GM23248 (cell line): ENCODE measurements at regions not wholly inside any gene's neighbourhood (a gene's known extent, or its start where the extent isn't known, plus 50 kb on each side); places are given as distances from the start of the nearest gene placed in this dataset.

Experiments used
- DNase-seq: peaks from one replicate; pipeline ENCODE4 v3.0.0-alpha.2; 2015
- H2AFZ ChIP-seq: fragments of 200-600 bp; sonication (generic); 2 replicates; pipeline ENCODE4 v1.6.1; 2016; ENCODE audit warnings: antibody characterized with exemption
- H3F3A ChIP-seq: fragments of 200-600 bp; sonication (generic); 2 replicates; pipeline ENCODE4 v1.6.1; 2016; ENCODE audit warnings: mild to moderate bottlenecking, antibody characterized with exemption, mixed run types; ENCODE audit not compliant: insufficient read depth
- H3K27ac ChIP-seq: fragments of 200-600 bp; sonication (generic); 2 replicates; pipeline ENCODE4 v1.5.1; 2016; ENCODE audit warnings: mild to moderate bottlenecking
- H3K27me3 ChIP-seq: fragments of 200-600 bp; sonication (generic); replicated peaks from 2 replicates; pipeline ENCODE4 v1.6.1; 2016; ENCODE audit warnings: mild to moderate bottlenecking; ENCODE audit not compliant: insufficient read depth
- H3K36me3 ChIP-seq: fragments of 200-600 bp; sonication (generic); 2 replicates; pipeline ENCODE4 v1.6.1; 2016; ENCODE audit warnings: low read depth, mild to moderate bottlenecking
- H3K4me1 ChIP-seq: fragments of 200-600 bp; sonication (generic); 2 replicates; pipeline ENCODE4 v1.6.1; 2016; ENCODE audit warnings: mild to moderate bottlenecking; ENCODE audit not compliant: insufficient read depth
- H3K4me2 ChIP-seq: fragments of 200-600 bp; sonication (generic); one replicate; pipeline ENCODE4 v1.6.1; 2016; ENCODE audit warnings: mild to moderate bottlenecking; ENCODE audit not compliant: unreplicated experiment
- H3K4me3 ChIP-seq: fragments of 200-600 bp; sonication (generic); 2 replicates; pipeline ENCODE4 v1.5.1; 2016; ENCODE audit warnings: mild to moderate bottlenecking
- H3K79me2 ChIP-seq: fragments of 200-600 bp; sonication (generic); 2 replicates; pipeline ENCODE4 v1.6.1; 2016; ENCODE audit warnings: mild to moderate bottlenecking; ENCODE audit not compliant: insufficient read depth
- H3K9ac ChIP-seq: fragments of 200-600 bp; sonication (generic); 2 replicates; pipeline ENCODE4 v1.6.1; 2016; ENCODE audit warnings: mild to moderate bottlenecking
- H3K9me2 ChIP-seq: fragments of 200-600 bp; sonication (generic); 2 replicates; pipeline ENCODE4 v1.6.1; 2016; ENCODE audit warnings: mixed run types, mild to moderate bottlenecking, moderate library complexity; ENCODE audit not compliant: insufficient read depth
- H3K9me3 ChIP-seq: fragments of 200-600 bp; sonication (generic); one replicate; pipeline ENCODE4 v1.6.1; 2017; ENCODE audit warnings: low read depth
- H4K20me1 ChIP-seq: fragments of 200-600 bp; sonication (generic); 2 replicates; pipeline ENCODE4 v1.6.0; 2016; ENCODE audit not compliant: insufficient read depth
- EZH2 ChIP-seq: fragments of 200-600 bp; sonication (generic); IDR thresholded peaks from 2 replicates; pipeline ENCODE4 v1.6.1; 2018; ENCODE audit warnings: antibody characterized with exemption, mild to moderate bottlenecking; ENCODE audit not compliant: insufficient read depth, poor library complexity, severe bottlenecking
- EZH2phosphoT487 ChIP-seq: fragments of 200-600 bp; sonication (generic); IDR thresholded peaks from 2 replicates; pipeline ENCODE4 v1.6.1; 2018; ENCODE audit warnings: antibody characterized with exemption, moderate library complexity, mild to moderate bottlenecking, low read depth; ENCODE audit not compliant: insufficient read depth
- WGBS, 2 experiments: methylation state at CpG; one replicate each; pipeline ENCODE4 v1.1.6; 2015 to 2017; ENCODE audit warnings: low lambda C conversion rate in 2 of 2, low coverage in 1 of 2; ENCODE audit errors: missing lambda C conversion rate in 2 of 2; 5-methylcytosine and 5-hydroxymethylcytosine counted together
- in situ Hi-C: fragments of 300-500 bp; cut with MboI; formaldehyde crosslinking; loops from 2 replicates; pipeline ENCODE4 v1.15.0; 2020

DNA sequence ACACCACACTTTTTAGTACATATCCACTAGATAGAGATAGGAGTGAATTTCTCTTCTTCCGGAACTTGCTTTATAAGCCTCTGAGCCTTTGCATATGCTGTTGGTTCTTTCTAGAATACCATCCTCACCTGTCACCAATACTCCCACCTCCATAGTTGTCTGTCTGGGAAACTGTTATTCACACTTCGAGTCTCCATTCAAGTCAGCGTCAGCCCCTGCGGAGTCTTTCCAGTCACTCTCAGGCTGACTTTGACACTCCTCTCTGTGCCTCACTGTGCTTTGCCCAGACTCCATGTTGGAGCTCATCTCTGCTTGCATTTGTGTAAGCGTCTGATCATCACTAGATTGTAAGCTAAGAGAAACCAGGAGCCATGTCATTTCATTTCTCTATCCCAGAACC is 66.5 kb upstream of the NRBF2 start:
- Histone ChIP-seq H2AFZ (no peak overlapping the region), H3K4me3 (no peak overlapping the region), H3K9ac (no peak overlapping the region), H3K9me3 (no peaks in the 10 kb centered on the region), H3K4me1 (0 out of 2 replicates have a peak, but pooled peaks cover 5% of the 10 kb centered on the region), H3K27me3 (no peaks in the 10 kb centered on the region), H4K20me1 (no peaks in the 10 kb centered on the region), H3K27ac (no peak overlapping the region), H3K4me2 (no peak overlapping the region), H3K36me3 (no peaks in the 10 kb centered on the region), H3F3A (no peaks in the 10 kb centered on the region), H3K9me2 (no peaks in the 10 kb centered on the region), H3K79me2 (no peaks in the 10 kb centered on the region)
- no peak for TF ChIP-seq EZH2
- TF ChIP-seq EZH2phosphoT487, result no peak
- no peak for DNase-seq
- in situ Hi-C loops, result no loop called here
- WGBS, 2 experiments, result 66 to 73% methylated on average over 5 of the region's 5 CpGs

DNA sequence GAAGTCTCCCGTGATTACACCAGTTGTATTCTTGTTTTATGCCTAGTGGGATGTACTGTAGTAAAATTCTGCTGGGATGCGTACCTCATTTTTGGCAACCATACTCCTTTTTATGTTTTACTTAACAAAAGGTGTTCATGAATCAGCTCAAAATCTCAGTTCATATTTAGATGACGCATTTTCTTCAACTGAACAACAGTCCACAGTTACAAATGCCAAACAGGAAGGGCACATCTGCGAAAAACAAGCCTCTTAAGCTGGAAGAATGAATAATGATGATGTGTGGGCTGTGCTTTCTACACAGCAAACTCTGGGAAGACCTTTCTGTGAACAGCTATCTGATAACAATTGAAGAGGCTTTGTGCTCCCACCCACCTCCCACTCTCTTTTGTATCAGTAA is 68.4 kb upstream of the NRBF2 start:
- in situ Hi-C loops, result no loop called here

DNA sequence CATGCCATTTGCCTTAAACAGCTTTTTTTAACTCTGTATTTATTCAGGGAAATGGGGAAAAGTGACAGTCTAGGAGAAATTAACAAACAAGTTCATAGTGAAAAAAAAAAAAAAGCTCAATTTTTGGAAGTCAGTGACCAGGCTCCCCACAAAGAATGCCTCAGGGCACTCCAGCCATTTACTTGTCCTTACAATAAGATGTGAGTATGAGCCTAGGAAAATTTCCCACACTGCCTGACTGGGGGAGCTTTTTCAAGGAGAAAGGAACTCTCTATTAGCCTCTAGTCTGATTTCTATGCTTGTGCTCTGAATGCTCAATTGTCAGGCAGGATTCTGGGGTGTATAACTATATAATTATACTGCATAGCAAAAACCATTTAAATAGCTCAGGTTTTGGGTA is 74.9 kb upstream of the NRBF2 start:
- Histone ChIP-seq H2AFZ (no peak overlapping the region), H3F3A (0 out of 2 replicates have a peak, but pooled peaks cover 7% of the 10 kb centered on the region), H3K9ac (no peak overlapping the region), H3K9me2 (no peaks in the 10 kb centered on the region), H3K4me2 (no peak overlapping the region), H3K36me3 (no peaks in the 10 kb centered on the region), H4K20me1 (no peaks in the 10 kb centered on the region), H3K4me3 (no peak overlapping the region), H3K27me3 (no peaks in the 10 kb centered on the region), H3K9me3 (no peaks in the 10 kb centered on the region), H3K4me1 (no peaks in the 10 kb centered on the region), H3K27ac (no peak overlapping the region), H3K79me2 (no peaks in the 10 kb centered on the region)
- DNase-seq, result no peak
- in situ Hi-C loops, result no loop called here
- no peak for TF ChIP-seq EZH2phosphoT487
- TF ChIP-seq EZH2, result no peak

More for the DNA sequence above, 68.4 kb upstream of the NRBF2 start:
- Histone ChIP-seq H4K20me1 (no peaks in the 10 kb centered on the region), H3K36me3 (no peaks in the 10 kb centered on the region), H3K4me1 (0 out of 2 replicates have a peak, but pooled peaks cover 5% of the 10 kb centered on the region), H3K9me2 (no peaks in the 10 kb centered on the region), H3K27me3 (no peaks in the 10 kb centered on the region), H3F3A (no peaks in the 10 kb centered on the region), H3K9me3 (no peaks in the 10 kb centered on the region), H3K27ac (no peak overlapping the region), H3K9ac (no peak overlapping the region), H2AFZ (no peak overlapping the region), H3K4me3 (no peak overlapping the region), H3K79me2 (no peaks in the 10 kb centered on the region), H3K4me2 (no peak overlapping the region)
- TF ChIP-seq EZH2 (no peak), EZH2phosphoT487 (no peak)
- 48 to 52% methylated on average over 4 of the region's 4 CpGs for WGBS, 2 experiments
- DNase-seq, result peak; percentile 37

DNA sequence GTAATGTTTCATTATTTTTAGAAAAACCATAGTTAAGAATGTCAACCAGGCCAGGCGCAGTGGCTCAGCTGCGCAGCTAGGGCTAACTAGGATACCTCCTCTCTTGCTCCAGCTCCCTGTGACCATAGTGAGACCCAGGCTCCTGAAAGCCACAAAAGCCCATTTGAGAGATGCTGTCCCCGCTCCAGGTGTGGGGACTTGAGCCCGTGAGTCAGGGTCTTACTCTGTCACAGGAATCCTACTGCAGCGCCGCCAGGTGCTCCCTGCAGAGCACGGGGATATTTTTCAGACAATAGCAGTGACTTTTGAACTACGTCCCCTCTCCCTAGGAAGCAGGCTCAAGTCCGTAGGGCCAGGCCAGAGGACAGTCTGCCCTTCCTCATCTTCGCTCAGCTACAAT is 75.6 kb upstream of the NRBF2 start:
- Histone ChIP-seq H3K9me3 (no peaks in the 10 kb centered on the region), H3K9me2 (no peaks in the 10 kb centered on the region), H3K27ac (no peak overlapping the region), H3K27me3 (no peaks in the 10 kb centered on the region), H3K4me1 (no peaks in the 10 kb centered on the region), H3K79me2 (no peaks in the 10 kb centered on the region), H2AFZ (no peak overlapping the region), H3F3A (0 out of 2 replicates have a peak, but pooled peaks cover 7% of the 10 kb centered on the region), H3K4me3 (no peak overlapping the region), H3K9ac (no peak overlapping the region), H4K20me1 (no peaks in the 10 kb centered on the region), H3K36me3 (no peaks in the 10 kb centered on the region), H3K4me2 (no peak overlapping the region)
- in situ Hi-C loops, result no loop called here
- DNase-seq, result no peak
- TF ChIP-seq EZH2phosphoT487 (no peak), EZH2 (no peak)
- 81 to 86% methylated on average over 10 of the region's 10 CpGs for WGBS, 2 experiments

DNA sequence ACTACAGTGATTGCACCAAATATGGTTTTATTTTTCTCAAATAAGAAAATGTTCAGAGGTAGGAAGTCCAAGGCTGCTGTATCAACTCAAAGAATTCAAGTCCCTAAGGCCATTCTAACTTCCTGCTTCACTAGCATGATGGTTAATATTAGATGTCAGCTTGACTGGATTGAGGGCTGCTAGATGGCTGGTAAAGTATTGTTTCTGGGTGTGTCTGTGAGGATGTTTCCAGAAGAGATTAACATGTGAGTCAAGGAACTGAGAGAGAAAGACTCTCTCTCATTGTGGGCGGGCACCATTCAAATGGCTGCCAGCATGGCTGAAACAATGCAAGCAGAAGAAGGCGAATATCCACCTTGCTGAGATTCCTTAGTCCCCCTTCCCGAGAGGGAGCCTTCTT is 77.4 kb upstream of the NRBF2 start:
- Histone ChIP-seq H2AFZ (no peak overlapping the region), H3F3A (0 out of 2 replicates have a peak, but pooled peaks cover 7% of the 10 kb centered on the region), H4K20me1 (no peaks in the 10 kb centered on the region), H3K4me3 (no peak overlapping the region), H3K4me2 (no peak overlapping the region), H3K9me3 (no peaks in the 10 kb centered on the region), H3K9me2 (no peaks in the 10 kb centered on the region), H3K27me3 (no peaks in the 10 kb centered on the region), H3K4me1 (no peaks in the 10 kb centered on the region), H3K27ac (no peak overlapping the region), H3K36me3 (no peaks in the 10 kb centered on the region), H3K9ac (no peak overlapping the region), H3K79me2 (no peaks in the 10 kb centered on the region)
- no peak for TF ChIP-seq EZH2phosphoT487
- no peak for TF ChIP-seq EZH2
- DNase-seq, result no peak
- in situ Hi-C loops, result no loop called here
- WGBS, 2 experiments, result 67 to 69% methylated on average over 3 of the region's 3 CpGs
